Posterior cingulate gyrus (tissue), 11 donors: ENCODE measurements at regions not wholly inside any gene's neighbourhood (a gene's known extent, or its start where the extent isn't known, plus 50 kb on each side); places are given as distances from the start of the nearest gene placed in this dataset.
A peak's percentile ranks its signal among the peaks of the same experiment; 100 is the strongest.

ENCODE experiments used
- DNase-seq, 10 donors: peaks; one replicate each; pipeline versions ENCODE4 v3.0.0 to v3.0.0-alpha.2; 2020 to 2021; ENCODE audit warnings: mixed read lengths in 3 of 10
- intact Hi-C: fragments of 100-400 bp; cut with DNase I; formaldehyde crosslinking; loops from one replicate; pipeline ENCODE4 v1.15.1; 2023

DNA sequence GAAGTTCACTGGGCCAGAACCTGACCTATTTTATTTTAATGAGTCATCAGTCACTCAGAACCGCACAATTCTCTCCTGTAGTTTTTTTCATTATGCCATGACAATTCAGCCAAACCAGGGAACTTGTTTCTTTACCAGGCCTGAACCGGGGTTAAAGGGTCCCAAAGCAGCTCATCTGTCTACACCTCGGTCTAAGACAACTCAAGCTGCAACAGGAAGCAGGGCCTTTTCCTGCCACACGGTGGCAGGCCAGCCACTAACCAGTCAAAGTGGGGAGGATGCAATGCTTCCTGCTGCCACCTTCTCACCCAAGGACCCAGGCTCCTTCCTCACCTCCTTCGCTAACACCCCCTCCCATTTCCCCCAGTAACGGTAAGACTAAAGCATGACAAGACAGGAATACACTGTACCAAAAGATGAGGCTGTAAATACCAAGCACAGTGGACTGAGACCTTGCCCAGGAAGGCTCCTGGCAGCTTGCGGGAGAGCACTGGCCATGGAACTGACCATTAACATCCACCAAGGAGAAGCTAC, 56.7 kb upstream of the ACKR3 start:
- intact Hi-C loops: loop anchor here (2.0 to 10.0 kb wide), 4 partner anchors 56 to 548 kb away; partner anchors contain the start of gene ACKR3
- DNase-seq: peak in 9 of 10 donors; percentile 46 to 94 (median 61)

DNA sequence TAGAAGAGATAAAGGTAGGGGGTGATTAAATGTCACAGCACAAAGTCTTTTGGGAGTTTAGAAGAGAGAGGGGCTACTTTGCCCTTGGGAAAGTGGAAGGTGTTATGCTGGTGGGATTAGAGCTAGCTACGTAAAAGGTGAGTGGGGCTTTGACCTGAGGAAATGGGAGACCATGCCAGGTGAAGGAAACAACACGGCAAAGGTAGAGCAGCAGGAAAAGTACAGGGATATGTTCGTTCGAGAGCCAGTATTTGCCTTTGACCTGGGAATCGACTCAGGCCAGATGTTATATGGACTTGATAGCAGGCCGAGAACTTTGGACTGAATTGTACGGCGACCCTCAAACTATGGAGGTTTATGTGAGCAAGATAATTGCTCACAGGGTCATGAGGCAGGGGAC, 55.7 kb upstream of the ACKR3 start:
- intact Hi-C loops: loop anchor here (2.0 to 10.0 kb wide), 4 partner anchors 55 to 547 kb away; partner anchors contain the start of gene ACKR3
- DNase-seq: no peak

- intact Hi-C loops: loop anchor here (10.0 kb wide), 2 partner anchors 172 to 508 kb away; no protein-coding TSS in a partner anchor
- DNase-seq: no peak
Observed at GRCh38 chr2:236516708-236517107, 52.9 kb upstream of the ACKR3 start.

- DNase-seq: no peak
- intact Hi-C loops: loop anchor here (10.0 kb wide), 2 partner anchors 173 to 507 kb away; no protein-coding TSS in a partner anchor
Observed at GRCh38 chr2:236517251-236518031, 52.2 kb upstream of the ACKR3 start.
